Transverse colon (tissue), 3 donors: ENCODE measurements at regions not wholly inside any gene's neighbourhood (a gene's known extent, or its start where the extent isn't known, plus 50 kb on each side); places are given as distances from the start of the nearest gene placed in this dataset.

ENCODE experiments used
- CTCF ChIP-seq, 5 experiments: fragments of 200-600 bp in 3 of 5; fragments of 450-650 bp in 2 of 5; sonication (generic) in 3 of 5; IDR thresholded peaks; 1 replicate in 2 of 5; 2 replicates in 3 of 5; pipeline ENCODE4 v1.5.1; 2016 to 2017; ENCODE audit warnings: antibody characterized with exemption in 5 of 5, inconsistent platforms in 3 of 5, mild to moderate bottlenecking in 2 of 5, moderate library complexity in 1 of 5
- EP300 ChIP-seq: sonication (generic); formaldehyde crosslinking; IDR thresholded peaks from one replicate; pipeline ENCODE4 v1.6.1; 2017; ENCODE audit warnings: antibody characterized with exemption, low read depth
- POLR2A ChIP-seq: fragments of 450-650 bp; IDR thresholded peaks from one replicate; pipeline ENCODE4 v1.6.1; 2016; ENCODE audit warnings: antibody characterized with exemption, mild to moderate bottlenecking, moderate library complexity

GRCh38 chr10:91347529-91347928, 62.6 kb upstream of the HECTD2 start:
- TF ChIP-seq CTCF (IDR thresholded peaks at IDR 0.05): no peak
- no peak for TF ChIP-seq POLR2A
- no peak for TF ChIP-seq EP300
